Adipose tissue (tissue), 3 donors: ENCODE measurements at regions not wholly inside any gene's neighbourhood (a gene's known extent, or its start where the extent isn't known, plus 50 kb on each side); places are given as distances from the start of the nearest gene placed in this dataset.

Experiments used
- H3K27ac ChIP-seq: one replicate; pipeline ENCODE4 v1.5.1; 2013; ENCODE audit warnings: low read depth, low read length
- WGBS, 3 donors: extraction: QIAGEN DNeasy Blood & Tissue Kit; methylation state at CpG; one replicate each; pipeline ENCODE4 v1.1.7; 2013; 5-methylcytosine and 5-hydroxymethylcytosine counted together
- donor health status: healthy with polysubstance abuse.
- donor health status: Bipolar disorder and iron deficiency.
- donor health status: healthy.

DNA sequence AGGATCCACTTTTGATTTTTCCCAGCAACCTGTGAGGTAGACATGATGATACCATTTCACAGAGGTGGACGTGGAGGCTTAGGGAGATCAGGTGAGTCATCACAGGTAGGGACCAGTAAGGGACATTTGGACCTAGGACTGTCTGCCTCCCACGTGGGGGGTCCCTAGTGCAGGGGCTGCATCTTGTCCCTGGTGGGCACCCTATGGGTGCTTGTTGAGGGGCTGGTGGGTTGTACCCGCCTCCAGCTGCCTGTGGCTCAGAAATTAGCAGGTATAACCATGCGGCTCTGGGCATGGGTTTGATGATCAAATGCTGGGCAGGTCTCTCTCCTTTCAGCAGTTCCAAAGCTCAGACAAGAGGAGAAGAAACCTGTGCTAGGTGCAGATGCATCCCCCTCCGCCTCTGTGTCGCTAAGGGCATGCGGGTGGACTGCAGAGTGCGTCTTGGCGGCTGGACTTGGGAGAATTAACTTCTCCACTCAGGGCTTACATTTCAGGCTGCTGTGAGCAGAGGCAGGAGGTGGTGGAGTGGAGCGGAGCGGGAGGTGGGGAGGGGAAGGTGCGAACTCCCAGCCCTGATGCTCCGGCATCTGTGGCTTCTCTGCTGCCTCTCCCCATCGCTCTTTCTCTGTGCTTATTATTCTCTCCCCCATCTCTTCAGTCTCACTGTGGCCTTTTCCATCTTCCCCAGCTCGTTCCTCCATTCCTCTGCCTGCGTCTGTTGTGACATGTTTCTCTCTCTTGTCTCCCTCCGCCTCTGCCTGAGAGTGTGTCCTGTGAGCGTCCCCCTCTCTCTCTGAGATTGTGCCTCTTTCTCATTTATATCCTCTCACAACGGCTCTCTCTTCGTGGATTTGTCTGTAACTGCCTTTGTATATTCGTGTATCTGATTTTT lies 146.8 kb downstream of the PTPRU start:
- no peak overlapping the region for H3K27ac ChIP-seq
- WGBS, 3 donors, result 43 to 51% (median 48%) methylated on average over 21 of the region's 21 CpGs

GRCh38 chr1:29381426-29381825 lies 145.1 kb downstream of the PTPRU start:
- WGBS, 3 donors, result 86 to 90% (median 88%) methylated on average over 7 of the region's 7 CpGs
- H3K27ac ChIP-seq, result no peak overlapping the region

GRCh38 chr1:29380532-29380931 lies 144.2 kb downstream of the PTPRU start:
- WGBS, 3 donors, result 40 to 86% (median 45%) methylated on average over 1 of the region's 1 CpG
- no peak overlapping the region for H3K27ac ChIP-seq

GRCh38 chr1:29379443-29380073 lies 143.2 kb downstream of the PTPRU start:
- 22 to 26% (median 26%) methylated on average over 7 of the region's 7 CpGs for WGBS, 3 donors
- H3K27ac ChIP-seq, result no peak overlapping the region
